ENCODE measurements at regions not wholly inside any gene's neighbourhood (a gene's known extent, or its start where the extent isn't known, plus 50 kb on each side); places are given as distances from the start of the nearest gene placed in this dataset.

DNA sequence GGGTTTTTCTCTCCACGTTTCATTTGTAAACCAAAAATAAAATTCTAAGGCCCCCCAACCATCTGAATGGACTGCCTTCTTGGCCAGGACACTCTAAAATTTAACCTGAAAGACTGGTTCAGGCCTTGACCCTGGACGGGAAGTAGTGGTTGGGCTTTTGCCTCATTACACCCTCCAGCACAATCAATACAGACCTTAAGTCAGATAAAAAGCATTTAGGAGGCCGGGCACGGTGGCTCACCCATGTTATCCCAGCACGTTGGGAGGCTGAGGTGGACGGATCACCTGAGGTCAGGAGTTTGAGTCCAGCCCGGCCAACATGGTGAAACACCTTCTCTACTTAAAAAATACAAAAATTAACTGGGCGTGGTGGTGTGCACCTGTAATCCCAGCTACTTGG is 91.6 kb upstream of the PPP1R26 start:
- Histone ChIP-seq H3K9me3 (no peaks in the 10 kb centered on the region), H3K4me3 (no peak overlapping the region), H3K27ac (no peak overlapping the region), H3K27me3 (no peaks in the 10 kb centered on the region), H3K4me1 (no peaks in the 10 kb centered on the region), H3K36me3 (no peaks in the 10 kb centered on the region)
- ATAC-seq = no peak
- no peak for DNase-seq
- intact Hi-C loops (cut with DNase I) = no loop called here
- 40% methylated on average over 7 of the region's 8 CpGs for WGBS (ENCODE audit: insufficient coverage, low coverage, low lambda C conversion rate, missing lambda C conversion rate)
- TF ChIP-seq POLR2A (IDR thresholded peaks at IDR 0.05) = no peak
- TF ChIP-seq, protein P1, sequence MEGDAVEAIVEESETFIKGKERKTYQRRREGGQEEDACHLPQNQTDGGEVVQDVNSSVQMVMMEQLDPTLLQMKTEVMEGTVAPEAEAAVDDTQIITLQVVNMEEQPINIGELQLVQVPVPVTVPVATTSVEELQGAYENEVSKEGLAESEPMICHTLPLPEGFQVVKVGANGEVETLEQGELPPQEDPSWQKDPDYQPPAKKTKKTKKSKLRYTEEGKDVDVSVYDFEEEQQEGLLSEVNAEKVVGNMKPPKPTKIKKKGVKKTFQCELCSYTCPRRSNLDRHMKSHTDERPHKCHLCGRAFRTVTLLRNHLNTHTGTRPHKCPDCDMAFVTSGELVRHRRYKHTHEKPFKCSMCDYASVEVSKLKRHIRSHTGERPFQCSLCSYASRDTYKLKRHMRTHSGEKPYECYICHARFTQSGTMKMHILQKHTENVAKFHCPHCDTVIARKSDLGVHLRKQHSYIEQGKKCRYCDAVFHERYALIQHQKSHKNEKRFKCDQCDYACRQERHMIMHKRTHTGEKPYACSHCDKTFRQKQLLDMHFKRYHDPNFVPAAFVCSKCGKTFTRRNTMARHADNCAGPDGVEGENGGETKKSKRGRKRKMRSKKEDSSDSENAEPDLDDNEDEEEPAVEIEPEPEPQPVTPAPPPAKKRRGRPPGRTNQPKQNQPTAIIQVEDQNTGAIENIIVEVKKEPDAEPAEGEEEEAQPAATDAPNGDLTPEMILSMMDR (IDR thresholded peaks at IDR 0.05) = no peak

GRCh38 chr9:135388530-135388929 is 91.1 kb upstream of the PPP1R26 start:
- no peak for ATAC-seq
- H3K27me3 ChIP-seq = no peaks in the 10 kb centered on the region
- DNase-seq = no peak
- intact Hi-C loops (cut with DNase I) = no loop called here
- H3K4me1 ChIP-seq = no peaks in the 10 kb centered on the region
- H3K36me3 ChIP-seq = no peaks in the 10 kb centered on the region
- TF ChIP-seq POLR2A (IDR thresholded peaks at IDR 0.05) = no peak
- TF ChIP-seq, protein P1 (IDR thresholded peaks at IDR 0.05) = no peak
- H3K9me3 ChIP-seq = no peaks in the 10 kb centered on the region
- H3K4me3 ChIP-seq = no peak overlapping the region
- WGBS (ENCODE audit: insufficient coverage, low coverage, low lambda C conversion rate, missing lambda C conversion rate) = 81% methylated on average over 8 of the region's 8 CpGs
- H3K27ac ChIP-seq = no peak overlapping the region

- whole genome bisulfite sequencing (ENCODE audit: insufficient coverage, low coverage, low lambda C conversion rate, missing lambda C conversion rate) = 76% methylated on average over 12 of the region's 12 CpGs
These were observed 87.8 kb upstream of the PPP1R26 start for GRCh38 chr9:135391759-135392158.

DNA sequence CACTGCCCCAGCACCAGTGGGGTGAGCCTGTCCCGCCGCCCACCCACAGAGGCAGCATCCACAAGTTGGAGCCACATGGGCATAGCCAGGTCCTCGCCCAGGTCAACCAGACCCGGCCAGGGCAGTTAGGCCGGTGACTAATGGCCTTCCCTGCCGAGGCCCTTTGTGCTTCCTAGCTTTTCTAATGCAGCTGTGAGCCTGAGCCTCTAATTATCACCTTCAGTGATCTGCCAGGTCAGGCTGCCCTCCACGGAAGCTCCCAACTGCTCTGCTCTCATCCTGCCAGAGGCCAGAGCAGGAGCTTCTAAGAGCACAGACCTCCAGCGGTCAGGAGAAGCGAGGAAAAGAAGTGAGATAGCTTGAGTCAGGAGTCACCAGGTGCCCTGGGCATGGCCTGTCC is 87.1 kb upstream of the PPP1R26 start:
- ATAC-seq (no peak), DNase-seq (no peak)
- Histone ChIP-seq H3K27me3 (no peaks in the 10 kb centered on the region), H3K36me3 (no peaks in the 10 kb centered on the region), H3K9me3 (no peaks in the 10 kb centered on the region), H3K27ac (no peak overlapping the region), H3K4me3 (no peak overlapping the region), H3K4me1 (no peaks in the 10 kb centered on the region)
- intact Hi-C loops (cut with DNase I) = no loop called here
- TF ChIP-seq, protein P1 (IDR thresholded peaks at IDR 0.05) = no peak
- TF ChIP-seq POLR2A (IDR thresholded peaks at IDR 0.05) = no peak
- WGBS (ENCODE audit: insufficient coverage, low coverage, low lambda C conversion rate, missing lambda C conversion rate) = 60% methylated on average over 2 of the region's 9 CpGs

More at GRCh38 chr9:135391759-135392158, 87.8 kb upstream of the PPP1R26 start:
- ATAC-seq = no peak
- no peaks in the 10 kb centered on the region for H3K27me3 ChIP-seq
- DNase-seq = no peak
- H3K36me3 ChIP-seq = no peaks in the 10 kb centered on the region
- H3K4me3 ChIP-seq = no peak overlapping the region
- H3K9me3 ChIP-seq = no peaks in the 10 kb centered on the region
- TF ChIP-seq, protein P1 (IDR thresholded peaks at IDR 0.05) = no peak
- intact Hi-C loops (cut with DNase I) = no loop called here
- H3K4me1 ChIP-seq = no peaks in the 10 kb centered on the region
- no peak overlapping the region for H3K27ac ChIP-seq

- intact Hi-C loops (cut with DNase I) = no loop called here
- TF ChIP-seq POLR2A (IDR thresholded peaks at IDR 0.05) = no peak
- TF ChIP-seq, protein P1 (IDR thresholded peaks at IDR 0.05) = no peak
- H3K27ac ChIP-seq = no peak overlapping the region
- no CpG with 5 or more reads among the region's 7 CpGs for WGBS (ENCODE audit: insufficient coverage, low coverage, low lambda C conversion rate, missing lambda C conversion rate)
- no peak overlapping the region for H3K4me3 ChIP-seq
- no peaks in the 10 kb centered on the region for H3K27me3 ChIP-seq
- H3K4me1 ChIP-seq = no peaks in the 10 kb centered on the region
- H3K36me3 ChIP-seq = no peaks in the 10 kb centered on the region
- no peaks in the 10 kb centered on the region for H3K9me3 ChIP-seq
- no peak for DNase-seq
- no peak for ATAC-seq
These were observed 85.5 kb upstream of the PPP1R26 start for GRCh38 chr9:135394131-135394530.

All from right lobe of liver (tissue), 6 donors.